ENCODE measurements at regions not wholly inside any gene's neighbourhood (a gene's known extent, or its start where the extent isn't known, plus 50 kb on each side); places are given as distances from the start of the nearest gene placed in this dataset.

DNA sequence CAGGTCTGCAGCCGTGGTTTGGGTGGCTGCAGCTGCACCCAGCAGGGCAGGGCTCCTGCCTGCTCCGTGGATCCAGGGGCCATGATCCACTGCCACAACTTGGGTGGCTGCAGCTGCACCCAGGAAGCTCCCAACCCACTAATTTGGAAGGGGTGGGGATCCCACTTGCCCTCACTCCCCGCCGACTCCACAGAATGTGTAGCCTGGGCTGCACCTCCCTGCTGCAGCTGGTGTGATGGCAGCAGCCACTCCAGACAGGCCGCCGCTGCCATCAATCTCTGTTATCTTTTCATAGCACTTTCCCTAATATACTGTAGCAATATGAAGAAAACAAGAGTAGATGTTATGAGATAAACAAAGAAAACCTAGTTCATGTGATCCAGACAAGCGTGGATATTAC, 137.8 kb upstream of the CNTN3 start:
- no peak overlapping the region for H3K4me3 Mint-ChIP-seq
- Histone ChIP-seq H3K4me1 (ENCODE audit: control insufficient read depth, insufficient read depth, low read length) (peaks cover 4% of the 10 kb centered on the region), H3K36me3 (ENCODE audit: control insufficient read depth, insufficient read depth, low read length) (no peaks in the 10 kb centered on the region), H3K4me3 (ENCODE audit: low read length) (no peak overlapping the region), H3K9ac (ENCODE audit: extremely low read depth, low read length, poor library complexity, severe bottlenecking) (no peak overlapping the region), H3K27ac (ENCODE audit: low read depth, low read length) (no peak overlapping the region), H3K9me3 (ENCODE audit: control insufficient read depth, low read length) (no peaks in the 10 kb centered on the region), H3K27me3 (ENCODE audit: control insufficient read depth, insufficient read depth, low read length, poor library complexity, severe bottlenecking) (no peaks in the 10 kb centered on the region)
- H3K27ac Mint-ChIP-seq: no peak overlapping the region
- no peak for DNase-seq
- H3K4me1 Mint-ChIP-seq: no peaks in the 10 kb centered on the region
- TF ChIP-seq, protein P1, sequence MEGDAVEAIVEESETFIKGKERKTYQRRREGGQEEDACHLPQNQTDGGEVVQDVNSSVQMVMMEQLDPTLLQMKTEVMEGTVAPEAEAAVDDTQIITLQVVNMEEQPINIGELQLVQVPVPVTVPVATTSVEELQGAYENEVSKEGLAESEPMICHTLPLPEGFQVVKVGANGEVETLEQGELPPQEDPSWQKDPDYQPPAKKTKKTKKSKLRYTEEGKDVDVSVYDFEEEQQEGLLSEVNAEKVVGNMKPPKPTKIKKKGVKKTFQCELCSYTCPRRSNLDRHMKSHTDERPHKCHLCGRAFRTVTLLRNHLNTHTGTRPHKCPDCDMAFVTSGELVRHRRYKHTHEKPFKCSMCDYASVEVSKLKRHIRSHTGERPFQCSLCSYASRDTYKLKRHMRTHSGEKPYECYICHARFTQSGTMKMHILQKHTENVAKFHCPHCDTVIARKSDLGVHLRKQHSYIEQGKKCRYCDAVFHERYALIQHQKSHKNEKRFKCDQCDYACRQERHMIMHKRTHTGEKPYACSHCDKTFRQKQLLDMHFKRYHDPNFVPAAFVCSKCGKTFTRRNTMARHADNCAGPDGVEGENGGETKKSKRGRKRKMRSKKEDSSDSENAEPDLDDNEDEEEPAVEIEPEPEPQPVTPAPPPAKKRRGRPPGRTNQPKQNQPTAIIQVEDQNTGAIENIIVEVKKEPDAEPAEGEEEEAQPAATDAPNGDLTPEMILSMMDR (conservative IDR thresholded peaks at IDR 0.05): no peak
- 96 to 100% methylated on average over 1 to 7 of the region's 7 CpGs for WGBS, 2 experiments (ENCODE audit: insufficient coverage in 1 of 2, insufficient read length in 1 of 2)
- H3K9me3 Mint-ChIP-seq: no peaks in the 10 kb centered on the region
- no peaks in the 10 kb centered on the region for H3K36me3 Mint-ChIP-seq (ENCODE audit: low read depth)
- no peaks in the 10 kb centered on the region for H3K27me3 Mint-ChIP-seq (ENCODE audit: insufficient read depth)

DNA sequence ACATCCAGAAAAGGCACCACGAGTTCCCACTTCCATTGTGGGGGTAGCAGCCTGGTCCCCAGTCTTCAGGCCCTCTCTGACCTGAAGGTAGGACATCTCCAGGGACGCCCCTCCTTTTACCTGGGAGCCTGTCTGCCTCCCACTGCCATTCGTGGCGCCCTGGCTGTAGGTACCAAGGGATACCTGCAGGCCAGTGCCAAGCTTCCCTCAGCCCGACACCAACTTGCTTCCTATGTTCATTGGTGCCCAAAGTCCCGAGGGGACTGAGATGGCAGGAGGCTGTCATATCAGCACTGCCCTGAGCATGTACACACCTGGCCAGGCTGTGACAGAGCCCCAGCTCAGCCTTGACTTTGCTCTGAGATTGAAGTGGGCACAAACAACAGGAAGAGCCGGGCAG, 137.3 kb upstream of the CNTN3 start:
- H3K9me3 Mint-ChIP-seq: no peaks in the 10 kb centered on the region
- H3K4me3 Mint-ChIP-seq: no peak overlapping the region
- 76% methylated on average over 6 to 7 of the region's 7 CpGs for WGBS, 2 experiments (ENCODE audit: insufficient coverage in 1 of 2, insufficient read length in 1 of 2)

DNA sequence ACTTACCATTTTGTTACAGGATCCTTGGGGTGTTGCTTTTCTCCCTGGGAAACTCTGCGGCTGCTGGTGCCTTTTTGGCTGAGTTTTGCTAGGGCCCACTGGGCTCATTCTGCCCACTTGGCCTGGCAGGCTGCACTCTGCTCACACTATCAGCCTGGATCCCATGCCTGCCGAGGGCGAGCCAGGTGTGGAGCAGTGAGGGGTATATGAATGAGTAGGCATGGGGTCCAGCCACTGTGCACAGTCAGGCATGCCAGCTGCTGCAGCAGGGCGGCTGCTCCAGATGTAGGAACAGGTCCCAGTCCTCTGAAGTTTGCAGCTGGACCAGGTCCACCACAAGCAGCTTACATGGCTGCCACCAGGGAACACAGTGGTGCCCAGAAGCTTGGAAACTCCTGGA, 136.4 kb upstream of the CNTN3 start:
- Mint-ChIP-seq H3K4me3 (no peak overlapping the region), H3K4me1 (no peaks in the 10 kb centered on the region), H3K36me3 (ENCODE audit: low read depth) (no peaks in the 10 kb centered on the region), H3K27me3 (ENCODE audit: insufficient read depth) (no peaks in the 10 kb centered on the region), H3K27ac (no peak overlapping the region), H3K9me3 (no peaks in the 10 kb centered on the region)
- Histone ChIP-seq H3K36me3 (ENCODE audit: control insufficient read depth, insufficient read depth, low read length) (no peaks in the 10 kb centered on the region), H3K9ac (ENCODE audit: extremely low read depth, low read length, poor library complexity, severe bottlenecking) (no peak overlapping the region), H3K27me3 (ENCODE audit: control insufficient read depth, insufficient read depth, low read length, poor library complexity, severe bottlenecking) (no peaks in the 10 kb centered on the region), H3K4me3 (ENCODE audit: low read length) (no peak overlapping the region), H3K9me3 (ENCODE audit: control insufficient read depth, low read length) (no peaks in the 10 kb centered on the region), H3K4me1 (ENCODE audit: control insufficient read depth, insufficient read depth, low read length) (peaks cover 4% of the 10 kb centered on the region), H3K27ac (ENCODE audit: low read depth, low read length) (no peak overlapping the region)
- 93 to 100% methylated on average over 1 to 4 of the region's 4 CpGs for WGBS, 2 experiments (ENCODE audit: insufficient coverage in 1 of 2, insufficient read length in 1 of 2)
- DNase-seq: no peak
- TF ChIP-seq, protein P1 (conservative IDR thresholded peaks at IDR 0.05): no peak

More for the DNA sequence above, 137.3 kb upstream of the CNTN3 start:
- Histone ChIP-seq H3K27ac (ENCODE audit: low read depth, low read length) (no peak overlapping the region), H3K4me3 (ENCODE audit: low read length) (no peak overlapping the region), H3K27me3 (ENCODE audit: control insufficient read depth, insufficient read depth, low read length, poor library complexity, severe bottlenecking) (no peaks in the 10 kb centered on the region), H3K4me1 (ENCODE audit: control insufficient read depth, insufficient read depth, low read length) (peaks cover 4% of the 10 kb centered on the region), H3K9ac (ENCODE audit: extremely low read depth, low read length, poor library complexity, severe bottlenecking) (no peak overlapping the region), H3K36me3 (ENCODE audit: control insufficient read depth, insufficient read depth, low read length) (no peaks in the 10 kb centered on the region), H3K9me3 (ENCODE audit: control insufficient read depth, low read length) (no peaks in the 10 kb centered on the region)
- no peak for DNase-seq
- TF ChIP-seq, protein P1 (conservative IDR thresholded peaks at IDR 0.05): no peak
- no peak overlapping the region for H3K27ac Mint-ChIP-seq
- no peaks in the 10 kb centered on the region for H3K27me3 Mint-ChIP-seq (ENCODE audit: insufficient read depth)
- no peaks in the 10 kb centered on the region for H3K4me1 Mint-ChIP-seq
- no peaks in the 10 kb centered on the region for H3K36me3 Mint-ChIP-seq (ENCODE audit: low read depth)
